KMS-11 (cell line): ENCODE measurements at regions not wholly inside any gene's neighbourhood (a gene's known extent, or its start where the extent isn't known, plus 50 kb on each side); places are given as distances from the start of the nearest gene placed in this dataset.

ENCODE experiments used
- H2AFZ ChIP-seq: fragments of 200-600 bp; sonication (generic); 2 replicates; pipeline ENCODE4 v1.6.1; 2016; ENCODE audit warnings: antibody characterized with exemption, mixed run types, low read depth
- H3K27ac ChIP-seq: fragments of 200-600 bp; sonication (generic); 2 replicates; pipeline ENCODE4 v1.6.1; 2016; ENCODE audit warnings: mild to moderate bottlenecking, mixed run types
- H3K27me3 ChIP-seq: fragments of 200-600 bp; sonication (generic); 2 replicates; pipeline ENCODE4 v1.6.1; 2017; ENCODE audit warnings: mild to moderate bottlenecking, low read depth, mixed run types, moderate library complexity; ENCODE audit not compliant: insufficient read depth
- H3K36me3 ChIP-seq: fragments of 200-600 bp; sonication (generic); 2 replicates; pipeline ENCODE4 v1.6.1; 2017; ENCODE audit warnings: mild to moderate bottlenecking, mixed run types; ENCODE audit not compliant: insufficient read depth
- H3K4me1 ChIP-seq: fragments of 200-600 bp; sonication (generic); 2 replicates; pipeline ENCODE4 v1.6.1; 2016; ENCODE audit warnings: mild to moderate bottlenecking, low read depth, mixed run types; ENCODE audit not compliant: poor library complexity, severe bottlenecking
- H3K4me2 ChIP-seq: fragments of 200-600 bp; sonication (generic); 2 replicates; pipeline ENCODE4 v1.7.0; 2016; ENCODE audit warnings: mild to moderate bottlenecking, mixed run types
- H3K4me3 ChIP-seq: fragments of 200-600 bp; sonication (generic); IDR thresholded peaks from 2 replicates; pipeline ENCODE4 v1.6.1; 2017; ENCODE audit warnings: low read depth, low read length, mixed read lengths; ENCODE audit not compliant: insufficient read depth
- H3K79me2 ChIP-seq: fragments of 200-600 bp; sonication (generic); 2 replicates; pipeline ENCODE4 v1.6.1; 2016; ENCODE audit warnings: low read depth, mixed run types; ENCODE audit not compliant: insufficient read depth
- H3K9ac ChIP-seq: fragments of 200-600 bp; sonication (generic); 2 replicates; pipeline ENCODE4 v1.6.1; 2016; ENCODE audit warnings: mild to moderate bottlenecking, mixed run types
- H4K20me1 ChIP-seq: fragments of 200-600 bp; sonication (generic); 2 replicates; pipeline ENCODE4 v1.6.1; 2016; ENCODE audit warnings: mild to moderate bottlenecking, mixed run types; ENCODE audit not compliant: insufficient read depth
- TF ChIP-seq, protein P1 (sequence below): fragments of 200-600 bp; sonication (generic); conservative IDR thresholded peaks from 2 replicates; pipeline ENCODE4 v1.6.1; 2017; ENCODE audit warnings: low read depth, mild to moderate bottlenecking, antibody characterized with exemption, low read length, moderate library complexity, mixed read lengths

- TF ChIP-seq, protein P1, sequence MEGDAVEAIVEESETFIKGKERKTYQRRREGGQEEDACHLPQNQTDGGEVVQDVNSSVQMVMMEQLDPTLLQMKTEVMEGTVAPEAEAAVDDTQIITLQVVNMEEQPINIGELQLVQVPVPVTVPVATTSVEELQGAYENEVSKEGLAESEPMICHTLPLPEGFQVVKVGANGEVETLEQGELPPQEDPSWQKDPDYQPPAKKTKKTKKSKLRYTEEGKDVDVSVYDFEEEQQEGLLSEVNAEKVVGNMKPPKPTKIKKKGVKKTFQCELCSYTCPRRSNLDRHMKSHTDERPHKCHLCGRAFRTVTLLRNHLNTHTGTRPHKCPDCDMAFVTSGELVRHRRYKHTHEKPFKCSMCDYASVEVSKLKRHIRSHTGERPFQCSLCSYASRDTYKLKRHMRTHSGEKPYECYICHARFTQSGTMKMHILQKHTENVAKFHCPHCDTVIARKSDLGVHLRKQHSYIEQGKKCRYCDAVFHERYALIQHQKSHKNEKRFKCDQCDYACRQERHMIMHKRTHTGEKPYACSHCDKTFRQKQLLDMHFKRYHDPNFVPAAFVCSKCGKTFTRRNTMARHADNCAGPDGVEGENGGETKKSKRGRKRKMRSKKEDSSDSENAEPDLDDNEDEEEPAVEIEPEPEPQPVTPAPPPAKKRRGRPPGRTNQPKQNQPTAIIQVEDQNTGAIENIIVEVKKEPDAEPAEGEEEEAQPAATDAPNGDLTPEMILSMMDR, result no peak
- Histone ChIP-seq H3K27me3 (no peaks in the 10 kb centered on the region), H3K9ac (no peak overlapping the region), H3K4me2 (no peak overlapping the region), H2AFZ (no peak overlapping the region), H3K36me3 (no peaks in the 10 kb centered on the region), H3K4me1 (no peaks in the 10 kb centered on the region), H3K4me3 (no peak overlapping the region), H4K20me1 (no peaks in the 10 kb centered on the region), H3K79me2 (no peaks in the 10 kb centered on the region), H3K27ac (no peak overlapping the region)
These were observed 504.5 kb downstream of the TLL1 start for GRCh38 chr4:166377578-166377977.

GRCh38 chr4:166386491-166387360 is 513.7 kb downstream of the TLL1 start:
- Histone ChIP-seq H4K20me1 (no peaks in the 10 kb centered on the region), H3K4me3 (no peak overlapping the region), H3K27me3 (no peaks in the 10 kb centered on the region), H2AFZ (no peak overlapping the region), H3K9ac (no peak overlapping the region), H3K4me1 (no peaks in the 10 kb centered on the region), H3K4me2 (no peak overlapping the region), H3K36me3 (no peaks in the 10 kb centered on the region), H3K27ac (no peak overlapping the region), H3K79me2 (no peaks in the 10 kb centered on the region)
- TF ChIP-seq, protein P1, result no peak

DNA sequence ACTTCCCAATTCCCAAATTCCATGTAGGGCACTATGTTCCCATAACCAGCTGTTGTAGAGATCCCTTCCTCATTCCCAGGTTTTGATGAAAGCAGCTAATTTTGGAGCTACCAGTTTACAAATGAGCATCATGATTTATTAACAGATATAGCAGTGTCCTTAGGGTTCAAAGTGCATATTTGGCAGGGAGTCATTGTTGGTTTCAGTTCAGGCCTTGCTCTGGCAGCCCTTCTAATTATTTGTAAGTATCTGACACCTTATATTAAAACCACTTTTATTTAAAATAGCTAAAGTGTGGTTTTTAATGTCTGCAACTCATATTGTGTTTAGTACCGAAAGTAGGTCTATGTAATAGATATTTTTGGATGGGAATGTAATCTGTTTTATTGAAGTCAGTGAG is 518.5 kb downstream of the TLL1 start:
- H3K27ac ChIP-seq, result no peak overlapping the region
- H3K4me3 ChIP-seq, result no peak overlapping the region
- no peak overlapping the region for H3K9ac ChIP-seq

DNA sequence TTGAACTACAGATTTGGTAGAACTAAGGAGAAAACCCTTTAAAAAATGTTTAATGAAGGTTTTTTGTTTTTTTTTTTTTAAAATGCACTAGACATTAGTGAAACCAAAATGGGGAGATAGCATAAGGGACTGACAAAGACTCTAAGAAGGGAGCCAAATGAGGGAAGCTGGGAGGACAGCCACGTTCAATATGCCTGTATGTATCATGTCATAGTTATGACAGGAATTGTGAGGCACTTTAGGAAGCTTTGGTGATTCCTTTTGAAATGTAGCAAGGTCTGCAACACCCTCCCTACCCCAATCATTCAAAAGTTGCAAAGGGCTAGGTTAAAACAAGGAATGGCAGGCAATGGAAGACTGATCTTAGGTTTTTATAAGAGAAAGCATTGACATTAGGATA is 526.0 kb downstream of the TLL1 start:
- H4K20me1 ChIP-seq, result no peaks in the 10 kb centered on the region
- no peaks in the 10 kb centered on the region for H3K36me3 ChIP-seq
- no peak overlapping the region for H3K9ac ChIP-seq
- no peak overlapping the region for H3K4me3 ChIP-seq
- no peaks in the 10 kb centered on the region for H3K79me2 ChIP-seq
- no peak overlapping the region for H2AFZ ChIP-seq
- TF ChIP-seq, protein P1, result no peak
- H3K27ac ChIP-seq, result no peak overlapping the region
- H3K4me1 ChIP-seq, result no peaks in the 10 kb centered on the region
- no peak overlapping the region for H3K4me2 ChIP-seq
- H3K27me3 ChIP-seq, result no peaks in the 10 kb centered on the region

More for the DNA sequence above, 518.5 kb downstream of the TLL1 start:
- TF ChIP-seq, protein P1, result no peak
- Histone ChIP-seq H3K4me2 (no peak overlapping the region), H2AFZ (no peak overlapping the region), H3K27me3 (no peaks in the 10 kb centered on the region), H3K36me3 (no peaks in the 10 kb centered on the region), H3K79me2 (no peaks in the 10 kb centered on the region), H3K4me1 (no peaks in the 10 kb centered on the region), H4K20me1 (no peaks in the 10 kb centered on the region)
